ENCODE measurements at regions not wholly inside any gene's neighbourhood (a gene's known extent, or its start where the extent isn't known, plus 50 kb on each side); places are given as distances from the start of the nearest gene placed in this dataset.
"Not testable (repeated sequence)": the region's sequence is repeated elsewhere in the genome, so short reads cannot be mapped to it uniquely, and the experiment has no call there.

GRCh38 chr16:66242206-66242605, 124.3 kb upstream of the CDH5 start:
- TF ChIP-seq CTCF (IDR thresholded peaks at IDR 0.05; ENCODE audit: poor library complexity); EZH2 (IDR thresholded peaks at IDR 0.05; ENCODE audit: borderline replicate concordance): not testable (repeated sequence)
